ENCODE measurements at regions not wholly inside any gene's neighbourhood (a gene's known extent, or its start where the extent isn't known, plus 50 kb on each side); places are given as distances from the start of the nearest gene placed in this dataset.

GRCh38 chr5:37983463-37983862 is 143.6 kb upstream of the GDNF start:
- TF ChIP-seq ZNF311 (tag by site-specific recombination; IDR thresholded peaks at IDR 0.05; ENCODE audit: borderline replicate concordance): no peak
- no peak for TF ChIP-seq CTCF (tag by site-specific recombination; IDR thresholded peaks at IDR 0.05)
- no peak for TF ChIP-seq BCL11A (tag by site-specific recombination; IDR thresholded peaks at IDR 0.05; ENCODE audit: low read depth)
- no peak for TF ChIP-seq ZNF398 (tag by site-specific recombination; IDR thresholded peaks at IDR 0.05)
- TF ChIP-seq TCF7L2 (IDR thresholded peaks at IDR 0.05; ENCODE audit: borderline replicate concordance, low read depth, low read length): no peak

Measured in HEK293 (cell line).